ENCODE measurements at regions not wholly inside any gene's neighbourhood (a gene's known extent, or its start where the extent isn't known, plus 50 kb on each side); places are given as distances from the start of the nearest gene placed in this dataset.
"Not testable (repeated sequence)": the region's sequence is repeated elsewhere in the genome, so short reads cannot be mapped to it uniquely, and the experiment has no call there.

GRCh38 chr4:174183259-174183658 lies 100.2 kb downstream of the FBXO8 start:
- DNase-seq, result no peak

GRCh38 chr4:174181827-174182226 lies 101.6 kb downstream of the FBXO8 start:
- DNase-seq, result no peak

GRCh38 chr4:174177536-174177935 lies 105.9 kb downstream of the FBXO8 start:
- DNase-seq, result no peak

- not testable (repeated sequence) for DNase-seq
These were observed 107.6 kb downstream of the FBXO8 start for GRCh38 chr4:174175836-174176235.

- no peak for DNase-seq
These were observed 110.1 kb downstream of the FBXO8 start for GRCh38 chr4:174173360-174173759.

- no peak for DNase-seq
These were observed 111.2 kb downstream of the FBXO8 start for GRCh38 chr4:174172274-174172673.

- DNase-seq, result no peak
These were observed 112.6 kb downstream of the FBXO8 start for GRCh38 chr4:174170906-174171305.

GRCh38 chr4:174170091-174170490 lies 113.4 kb downstream of the FBXO8 start:
- no peak for DNase-seq

- no peak for DNase-seq
These were observed 126.3 kb downstream of the FBXO8 start for GRCh38 chr4:174157106-174157607.

- no peak for DNase-seq
These were observed 127.1 kb downstream of the FBXO8 start for GRCh38 chr4:174156239-174156826.

- no peak for DNase-seq
These were observed 129.1 kb downstream of the FBXO8 start for GRCh38 chr4:174154215-174154854.

- DNase-seq, result no peak
These were observed 130.6 kb downstream of the FBXO8 start for GRCh38 chr4:174152717-174153466.

GRCh38 chr4:174147863-174148262 lies 135.6 kb downstream of the FBXO8 start:
- no peak for DNase-seq

GRCh38 chr4:174144106-174144505 lies 139.4 kb downstream of the FBXO8 start:
- no peak for DNase-seq

- no peak for DNase-seq
These were observed 141.6 kb downstream of the FBXO8 start for GRCh38 chr4:174141876-174142275.

- no peak for DNase-seq
These were observed 144.9 kb downstream of the FBXO8 start for GRCh38 chr4:174138616-174139015.

GRCh38 chr4:174137698-174138097 lies 145.8 kb downstream of the FBXO8 start:
- DNase-seq, result no peak

- no peak for DNase-seq
These were observed 147.5 kb downstream of the FBXO8 start for GRCh38 chr4:174135936-174136406.

GRCh38 chr4:174135530-174135929 lies 147.9 kb downstream of the FBXO8 start:
- no peak for DNase-seq

GRCh38 chr4:174134361-174134760 lies 149.1 kb downstream of the FBXO8 start:
- DNase-seq, result no peak

- no peak for DNase-seq
These were observed 149.9 kb downstream of the FBXO8 start for GRCh38 chr4:174133551-174133950.

- DNase-seq, result no peak
These were observed 151.6 kb downstream of the FBXO8 start for GRCh38 chr4:174131901-174132300.

GRCh38 chr4:174122705-174123104 lies 160.8 kb downstream of the FBXO8 start:
- DNase-seq, result no peak
